K562 (cell line): ENCODE measurements at regions not wholly inside any gene's neighbourhood (a gene's known extent, or its start where the extent isn't known, plus 50 kb on each side); places are given as distances from the start of the nearest gene placed in this dataset.

Source experiments
- ATAC-seq: fragments of 200-7000 bp; cut with Tn5 transposase; 3 replicates; pipeline ENCODE4 v1.9.1; 2020; ENCODE audit warnings: moderate library complexity
- BruUV-seq: library from RNA; stranded (reverse); fragments of 400-500 nt; replicated peaks from 2 replicates; lab custom pipeline; 2021; lab: Mats Ljungman, UMichigan
- CTCF ChIA-PET: fragments of 300-600 bp; formaldehyde crosslinking; extraction: SDS; loops from one replicate; lab custom pipeline; 2021; ENCODE audit warnings: low intra/inter-chr PET ratio; lab: Yijun Ruan, JAX
- POLR2A ChIA-PET: fragments of 300-600, 350-650 bp; sonication (Branson Sonifier 250); formaldehyde crosslinking; extraction: SDS; loops from one replicate; lab custom pipeline; 2021; ENCODE audit warnings: antibody characterized with exemption, inconsistent platforms; lab: Yijun Ruan, JAX
- DNase-seq, 4 experiments: peaks; one replicate each; pipeline versions ENCODE4 v3.0.0 to v3.0.0-alpha.2; 2011 to 2018; ENCODE audit warnings: low spot score in 3 of 4, mixed read lengths in 3 of 4; ENCODE audit errors: extremely low read depth in 1 of 4
- FAIRE-seq: peaks from 2 replicates; lab custom pipeline; 2011; peaks lifted over from hg19 to GRCh38; lab: Jason Lieb, UNC
- H2AFZ ChIP-seq: 2 replicates; pipeline ENCODE4 v1.6.0; 2011; ENCODE audit warnings: low read depth, low read length, control low read depth, inconsistent platforms
- H3K27ac ChIP-seq: fragments of 200-600 bp; 3 replicates; pipeline ENCODE4 v1.8.0; 2011; ENCODE audit warnings: low read depth, mild to moderate bottlenecking, control low read depth, inconsistent platforms, low read length, moderate library complexity, mixed read lengths; ENCODE audit errors: extremely low read depth
- H3K27me3 ChIP-seq, 2 experiments: fragments of 300-600 bp in 1 of 2; 2 replicates in 1 of 2; 3 replicates in 1 of 2; pipeline versions ENCODE4 v1.6.0 to v1.8.0; 2011; ENCODE audit warnings: inconsistent platforms in 2 of 2, low read length in 2 of 2, mild to moderate bottlenecking in 1 of 2, mixed read lengths in 1 of 2, moderate library complexity in 1 of 2; ENCODE audit not compliant: control insufficient read depth in 2 of 2, insufficient read depth in 2 of 2
- H3K36me3 ChIP-seq: fragments of 300-600 bp; 3 replicates; pipeline ENCODE4 v1.8.0; 2011; ENCODE audit warnings: mild to moderate bottlenecking, low read length, inconsistent platforms; ENCODE audit not compliant: control insufficient read depth, insufficient read depth
- H3K4me1 ChIP-seq, 2 experiments: fragments of 200-600 bp in 1 of 2; replicated peaks in 1 of 2; 2 replicates in 1 of 2; 3 replicates in 1 of 2; pipeline versions ENCODE4 v1.5.1 to v1.8.0; 2011; ENCODE audit warnings: inconsistent platforms in 2 of 2, low read length in 2 of 2, mild to moderate bottlenecking in 1 of 2, mixed read lengths in 1 of 2, moderate library complexity in 1 of 2; ENCODE audit not compliant: control insufficient read depth in 2 of 2, insufficient read depth in 2 of 2
- H3K4me2 ChIP-seq: 2 replicates; pipeline ENCODE4 v1.6.1; 2011; ENCODE audit warnings: low read length, control low read depth, inconsistent platforms, mixed read lengths; ENCODE audit not compliant: insufficient read depth
- H3K4me3 ChIP-seq: fragments of 200-600 bp; sonication (generic), shearing (Covaris generic); 2 replicates; pipeline ENCODE4 v1.5.1; 2016; ENCODE audit warnings: control low read depth, inconsistent platforms
- H3K79me2 ChIP-seq: fragments of 200-600 bp; 3 replicates; pipeline ENCODE4 v1.8.0; 2011; ENCODE audit warnings: low read length, inconsistent platforms; ENCODE audit not compliant: control insufficient read depth, insufficient read depth
- H3K9ac ChIP-seq, 2 experiments: 2 replicates each; pipeline versions ENCODE4 v1.6.0 to v1.6.1; 2011; ENCODE audit warnings: low read depth in 2 of 2, low read length in 2 of 2, control low read depth in 1 of 2, inconsistent platforms in 1 of 2, mild to moderate bottlenecking in 1 of 2, mixed read lengths in 1 of 2; ENCODE audit not compliant: insufficient read depth in 1 of 2
- H3K9me1 ChIP-seq: one replicate; pipeline ENCODE4 v1.6.0; 2011; ENCODE audit warnings: inconsistent platforms, mild to moderate bottlenecking, low read length, moderate library complexity; ENCODE audit not compliant: control insufficient read depth, insufficient read depth
- H3K9me3 ChIP-seq: replicated peaks from 2 replicates; pipeline ENCODE4 v1.5.1; 2011; ENCODE audit warnings: low read depth, low read length, inconsistent platforms; ENCODE audit not compliant: control insufficient read depth, insufficient read depth
- H4K20me1 ChIP-seq: replicated peaks from 2 replicates; pipeline ENCODE4 v1.6.1; 2011; ENCODE audit warnings: low read length, inconsistent platforms, mixed read lengths; ENCODE audit not compliant: control insufficient read depth, insufficient read depth
- BCL6 ChIP-seq: fragments of 250-450 bp; sonication (Bioruptor Pico); IDR thresholded peaks from 2 replicates; pipeline ENCODE4 v1.4.0; 2020
- NBN ChIP-seq: fragments of 450-650 bp; IDR thresholded peaks from 2 replicates; pipeline ENCODE4 v1.6.1; 2016; ENCODE audit warnings: low read depth, mild to moderate bottlenecking
- NONO ChIP-seq, 2 experiments: fragments of 200-400 bp in 1 of 2; fragments of 450-650 bp in 1 of 2; formaldehyde crosslinking in 1 of 2; IDR thresholded peaks; 2 replicates each; pipeline ENCODE4 v1.6.1; 2017; ENCODE audit warnings: low read depth in 2 of 2, mild to moderate bottlenecking in 2 of 2, moderate library complexity in 2 of 2, low read length in 1 of 2
- SMARCA4 ChIP-seq: fragments of 450-650 bp; IDR thresholded peaks from 2 replicates; pipeline ENCODE4 v1.6.1; 2016
- SMARCB1 ChIP-seq: IDR thresholded peaks from 2 replicates; pipeline ENCODE4 v1.6.1; 2011; ENCODE audit warnings: improper control_type of control experiment, low read depth; ENCODE audit not compliant: insufficient read length
- ZNF282 ChIP-seq: sonication (generic); formaldehyde crosslinking; IDR thresholded peaks from 2 replicates; pipeline ENCODE4 v1.8.1; 2023; ENCODE audit warnings: missing genetic modification reagents
- ZNF316 ChIP-seq: fragments of 450-650 bp; IDR thresholded peaks from 2 replicates; pipeline ENCODE4 v1.6.1; 2016
- WGBS: fragments of 100-300 bp; shearing (Covaris generic); methylation state at CpG from one replicate; pipeline ENCODE4 v1.1.6; 2016; ENCODE audit warnings: low coverage, mixed read lengths; ENCODE audit not compliant: insufficient coverage; ENCODE audit errors: missing lambda C conversion rate; 5-methylcytosine and 5-hydroxymethylcytosine counted together
- in situ Hi-C: fragments of 300-500 bp; cut with MboI; formaldehyde crosslinking; loops from 4 replicates; pipeline ENCODE4 v1.15.0; 2018; ENCODE audit warnings: inconsistent platforms, mixed read lengths
- intact Hi-C: fragments of 100-400 bp; cut with micrococcal nuclease; formaldehyde crosslinking; loops from 2 replicates; pipeline ENCODE4 v1.14.2; 2022
- TF ChIP-seq, protein P1 (sequence below): fragments of 200-800 bp; sonication (Bioruptor generic); IDR thresholded peaks from 2 replicates; pipeline ENCODE4 v1.6.1; 2017; ENCODE audit warnings: missing genetic modification characterization, missing compliant biosample characterization
- TF ChIP-seq, protein P2 (sequence below): fragments of 250-450 bp; sonication (Bioruptor Pico); IDR thresholded peaks from 2 replicates; pipeline ENCODE4 v1.5.0; 2021; ENCODE audit warnings: mild to moderate bottlenecking, moderate library complexity
- TF ChIP-seq, protein P3 (sequence below): fragments of 450-650 bp; formaldehyde crosslinking; conservative IDR thresholded peaks from 2 replicates; pipeline ENCODE4 v1.4.0; 2022; ENCODE audit warnings: mild to moderate bottlenecking, missing genetic modification characterization

DNA sequence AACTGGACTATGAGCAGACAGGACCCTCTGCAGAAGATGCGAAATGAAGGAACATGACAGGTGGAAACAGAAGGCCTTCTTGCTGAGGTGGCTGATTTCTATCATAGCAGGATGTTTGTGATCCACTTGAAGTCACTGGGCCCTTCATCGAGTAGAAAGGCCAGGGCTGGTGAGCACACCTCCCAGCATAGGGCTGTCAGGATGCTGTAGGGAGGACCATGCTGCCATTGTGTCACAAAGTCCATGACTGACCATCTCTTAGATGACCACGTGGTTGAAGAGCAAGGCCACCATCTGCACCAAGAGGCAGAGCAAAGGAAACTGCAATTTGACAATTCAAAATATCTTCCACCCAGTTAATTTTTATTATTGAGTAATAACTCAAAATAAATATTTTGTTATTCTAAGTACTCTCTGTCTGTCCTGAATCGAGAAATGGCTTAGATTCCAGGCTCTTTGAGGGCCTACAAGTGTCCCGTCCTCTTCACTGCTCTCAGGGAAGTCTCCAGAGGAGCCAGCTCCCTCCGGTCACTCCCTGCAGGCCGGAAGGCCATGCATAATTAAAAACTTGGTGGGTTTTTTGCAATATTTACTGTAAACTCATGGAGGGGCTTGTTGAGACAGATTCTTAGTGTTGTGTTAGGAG, 249.3 kb upstream of the ZMIZ1 start:
- Histone ChIP-seq H3K9me1 (no peaks in the 10 kb centered on the region), H3K27ac (no peak overlapping the region), H3K36me3 (no peaks in the 10 kb centered on the region), H3K4me1 (no peaks in the 10 kb centered on the region), H3K79me2 (no peaks in the 10 kb centered on the region), H3K4me3 (no peak overlapping the region), H3K4me2 (no peak overlapping the region), H2AFZ (no peak overlapping the region), H3K9me3 (no peaks in the 10 kb centered on the region), H4K20me1 (no peaks in the 10 kb centered on the region), H3K9ac (no peak overlapping the region), H3K27me3 (0 out of 5 replicates have a peak, but pooled peaks cover 0 to 5% of the 10 kb centered on the region in 2 experiments)
- ATAC-seq (no peak), FAIRE-seq (no peak), DNase-seq (no peak)
- ChIA-PET POLR2A (interaction anchor here (1.3 kb wide), 1 partner anchor 44 kb away, joined by 3 read pairs; no protein-coding TSS in a partner anchor), CTCF (no interaction called here)
- no peak for TF ChIP-seq BCL6 (CRISPR knock-in tag)
- TF ChIP-seq ZNF316 = 0 out of 2 replicates have a peak, but pooled peaks have one; percentile 12
- intact Hi-C loops = no loop called here
- in situ Hi-C loops = no loop called here
- BruUV-seq = no TSS peak
- WGBS = 0% methylated on average over 7 of the region's 7 CpGs

DNA sequence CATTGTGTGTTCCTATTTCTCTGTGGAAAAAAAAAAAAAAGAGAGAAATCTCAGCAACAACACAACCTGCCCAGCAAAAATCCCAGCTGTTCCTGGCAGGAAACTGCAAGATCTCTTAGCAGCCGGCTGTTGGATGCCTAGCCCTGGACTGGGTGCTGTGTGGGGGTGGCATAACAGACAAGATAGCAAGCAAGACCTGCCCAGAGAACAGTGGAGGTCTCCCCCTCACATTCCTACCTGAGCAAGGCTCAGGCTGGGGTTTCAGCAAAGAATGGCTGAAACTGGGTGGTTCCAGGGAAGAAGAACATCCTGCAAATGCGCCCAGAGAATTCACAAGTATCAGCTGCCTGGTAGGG, 248.8 kb upstream of the ZMIZ1 start:
- POLR2A ChIA-PET = interaction anchor here (1.3 kb wide), 1 partner anchor 45 kb away, joined by 3 read pairs; no protein-coding TSS in a partner anchor
- Histone ChIP-seq H3K4me3 (no peak overlapping the region), H3K9me1 (no peaks in the 10 kb centered on the region), H3K36me3 (no peaks in the 10 kb centered on the region), H3K4me2 (no peak overlapping the region), H4K20me1 (no peaks in the 10 kb centered on the region), H3K9me3 (no peaks in the 10 kb centered on the region), H3K79me2 (no peaks in the 10 kb centered on the region), H3K9ac (no peak overlapping the region), H3K27ac (no peak overlapping the region), H2AFZ (no peak overlapping the region), H3K27me3 (0 out of 5 replicates have a peak, but pooled peaks cover 0 to 5% of the 10 kb centered on the region in 2 experiments), H3K4me1 (no peaks in the 10 kb centered on the region)
- no TSS peak for BruUV-seq
- WGBS = 0% methylated on average over 2 of the region's 2 CpGs
- CTCF ChIA-PET = no interaction called here
- in situ Hi-C loops (no loop called here), intact Hi-C loops (no loop called here)
- DNase-seq (no peak), ATAC-seq (no peak), FAIRE-seq (no peak)
- TF ChIP-seq SMARCA4 (no peak), NBN (no peak), NONO (IDR thresholded peaks at IDR 0.05; ENCODE audit: low read depth in 2 of 2, low read length in 1 of 2) (no peak), ZNF282 (CRISPR knock-in tag) (no peak), SMARCB1 (no peak)
- TF ChIP-seq, protein P1, sequence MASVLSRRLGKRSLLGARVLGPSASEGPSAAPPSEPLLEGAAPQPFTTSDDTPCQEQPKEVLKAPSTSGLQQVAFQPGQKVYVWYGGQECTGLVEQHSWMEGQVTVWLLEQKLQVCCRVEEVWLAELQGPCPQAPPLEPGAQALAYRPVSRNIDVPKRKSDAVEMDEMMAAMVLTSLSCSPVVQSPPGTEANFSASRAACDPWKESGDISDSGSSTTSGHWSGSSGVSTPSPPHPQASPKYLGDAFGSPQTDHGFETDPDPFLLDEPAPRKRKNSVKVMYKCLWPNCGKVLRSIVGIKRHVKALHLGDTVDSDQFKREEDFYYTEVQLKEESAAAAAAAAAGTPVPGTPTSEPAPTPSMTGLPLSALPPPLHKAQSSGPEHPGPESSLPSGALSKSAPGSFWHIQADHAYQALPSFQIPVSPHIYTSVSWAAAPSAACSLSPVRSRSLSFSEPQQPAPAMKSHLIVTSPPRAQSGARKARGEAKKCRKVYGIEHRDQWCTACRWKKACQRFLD (CRISPR knock-in tag) = no peak
- TF ChIP-seq, protein P2, sequence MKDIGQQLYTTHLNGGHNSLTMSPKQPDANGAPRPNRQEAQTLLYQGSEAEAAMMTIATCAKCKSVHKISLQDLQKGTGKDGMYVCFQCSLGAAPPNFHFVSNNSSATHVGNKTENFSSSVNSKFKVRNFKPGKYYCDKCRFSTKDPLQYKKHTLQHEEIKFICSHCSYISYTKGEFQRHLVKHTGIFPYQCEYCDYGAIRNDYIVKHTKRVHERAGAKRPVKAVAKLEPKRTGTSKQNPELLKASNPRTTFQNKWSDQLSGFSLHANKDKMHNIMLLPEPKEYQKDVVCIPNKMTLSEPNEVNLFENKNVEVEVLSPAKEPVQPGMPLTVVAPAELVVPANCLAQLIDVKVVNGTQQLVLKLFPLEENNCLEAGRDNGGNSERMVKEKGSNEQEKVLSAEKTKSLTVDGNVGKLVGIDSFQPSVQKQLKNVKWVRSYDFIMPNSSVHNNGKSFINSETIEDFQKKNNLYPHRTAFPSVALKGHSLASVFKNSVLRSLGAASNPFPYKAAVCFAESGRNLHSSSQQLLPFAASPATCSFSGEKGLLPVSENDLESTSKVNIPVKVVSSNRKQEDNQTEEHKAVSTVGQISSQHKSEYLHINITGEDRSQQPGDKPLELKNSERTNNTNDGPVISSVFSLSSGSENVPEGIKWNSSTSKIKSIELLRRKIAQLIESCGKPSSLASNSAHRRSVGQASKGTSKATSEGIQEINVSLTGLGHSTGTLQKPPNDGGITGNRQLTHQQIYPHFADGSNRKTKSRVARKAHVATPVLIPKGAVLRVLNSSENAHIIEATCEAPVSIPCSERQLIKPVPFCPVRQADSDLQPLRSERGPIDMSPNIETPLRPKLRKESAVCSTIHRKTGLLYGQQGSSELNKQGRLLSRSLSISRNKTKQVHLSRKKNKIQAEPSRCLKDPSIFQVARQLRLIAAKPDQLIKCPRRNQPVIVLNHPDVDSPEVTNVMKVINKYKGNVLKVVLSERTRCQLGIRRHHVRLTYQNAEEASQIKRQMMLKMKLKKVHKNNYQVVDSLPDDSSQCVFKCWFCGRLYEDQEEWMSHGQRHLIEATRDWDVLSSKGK (CRISPR knock-in tag) = no peak
- TF ChIP-seq, protein P3, sequence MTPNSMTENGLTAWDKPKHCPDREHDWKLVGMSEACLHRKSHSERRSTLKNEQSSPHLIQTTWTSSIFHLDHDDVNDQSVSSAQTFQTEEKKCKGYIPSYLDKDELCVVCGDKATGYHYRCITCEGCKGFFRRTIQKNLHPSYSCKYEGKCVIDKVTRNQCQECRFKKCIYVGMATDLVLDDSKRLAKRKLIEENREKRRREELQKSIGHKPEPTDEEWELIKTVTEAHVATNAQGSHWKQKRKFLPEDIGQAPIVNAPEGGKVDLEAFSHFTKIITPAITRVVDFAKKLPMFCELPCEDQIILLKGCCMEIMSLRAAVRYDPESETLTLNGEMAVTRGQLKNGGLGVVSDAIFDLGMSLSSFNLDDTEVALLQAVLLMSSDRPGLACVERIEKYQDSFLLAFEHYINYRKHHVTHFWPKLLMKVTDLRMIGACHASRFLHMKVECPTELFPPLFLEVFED (CRISPR knock-in tag) = no peak
